DND-41 (cell line): ENCODE measurements at regions not wholly inside any gene's neighbourhood (a gene's known extent, or its start where the extent isn't known, plus 50 kb on each side); places are given as distances from the start of the nearest gene placed in this dataset.

Experiments
- CTCF ChIP-seq: IDR thresholded peaks from 2 replicates; pipeline ENCODE4 v1.5.1; 2012; ENCODE audit warnings: borderline replicate concordance, low read length, moderate library complexity, mild to moderate bottlenecking; ENCODE audit not compliant: poor library complexity, severe bottlenecking; ENCODE audit errors: extremely low read depth
- EZH2 ChIP-seq: IDR thresholded peaks from 3 replicates; pipeline ENCODE4 v1.6.1; 2012; ENCODE audit warnings: borderline replicate concordance, low read depth, mild to moderate bottlenecking, moderate library complexity, low read length, inconsistent platforms; ENCODE audit not compliant: severe bottlenecking

- TF ChIP-seq EZH2 (no peak), CTCF (no peak)
These were observed 64.9 kb upstream of the PIK3R4 start for GRCh38 chr3:130811557-130811956.
